ENCODE measurements at regions not wholly inside any gene's neighbourhood (a gene's known extent, or its start where the extent isn't known, plus 50 kb on each side); places are given as distances from the start of the nearest gene placed in this dataset.
"Not testable (repeated sequence)": the region's sequence is repeated elsewhere in the genome, so short reads cannot be mapped to it uniquely, and the experiment has no call there.

GRCh38 chr3:13192471-13193213 lies 119.4 kb upstream of the IQSEC1 start:
- DNase-seq, result no peak

GRCh38 chr3:13191016-13191415 lies 117.8 kb upstream of the IQSEC1 start:
- no peak for DNase-seq

GRCh38 chr3:13190378-13190765 lies 117.1 kb upstream of the IQSEC1 start:
- no peak for DNase-seq

- peak; percentile 51 for DNase-seq
Observed at GRCh38 chr3:13189639-13190377, 116.6 kb upstream of the IQSEC1 start.

- no peak for DNase-seq
Observed at GRCh38 chr3:13188975-13189374, 115.7 kb upstream of the IQSEC1 start.

- no peak for DNase-seq
Observed at GRCh38 chr3:13188181-13188779, 115.1 kb upstream of the IQSEC1 start.

GRCh38 chr3:13187593-13187992 lies 114.4 kb upstream of the IQSEC1 start:
- DNase-seq, result no peak

- DNase-seq, result no peak
Observed at GRCh38 chr3:13186435-13186815, 113.2 kb upstream of the IQSEC1 start.

GRCh38 chr3:13185737-13186434 lies 112.7 kb upstream of the IQSEC1 start:
- DNase-seq, result no peak

GRCh38 chr3:13179582-13180210 lies 106.5 kb upstream of the IQSEC1 start:
- not testable (repeated sequence) for DNase-seq

- DNase-seq, result no peak
Observed at GRCh38 chr3:13179181-13179580, 106.0 kb upstream of the IQSEC1 start.

GRCh38 chr3:13178107-13178506 lies 104.9 kb upstream of the IQSEC1 start:
- DNase-seq, result no peak

- no peak for DNase-seq
Observed at GRCh38 chr3:13177641-13178040, 104.4 kb upstream of the IQSEC1 start.

GRCh38 chr3:13177236-13177635 lies 104.0 kb upstream of the IQSEC1 start:
- DNase-seq, result no peak

- no peak for DNase-seq
Observed at GRCh38 chr3:13176445-13176844, 103.2 kb upstream of the IQSEC1 start.

- DNase-seq, result no peak
Observed at GRCh38 chr3:13174803-13175135, 101.5 kb upstream of the IQSEC1 start.

GRCh38 chr3:13174011-13174802 lies 101.0 kb upstream of the IQSEC1 start:
- DNase-seq, result no peak

- no peak for DNase-seq
Observed at GRCh38 chr3:13173186-13173585, 100.0 kb upstream of the IQSEC1 start.

- no peak for DNase-seq
Observed at GRCh38 chr3:13172644-13173013, 99.4 kb upstream of the IQSEC1 start.

- DNase-seq, result no peak
Observed at GRCh38 chr3:13171704-13172643, 98.7 kb upstream of the IQSEC1 start.

- no peak for DNase-seq
Observed at GRCh38 chr3:13170317-13170716, 97.1 kb upstream of the IQSEC1 start.

Measured in activated CD4-positive, alpha-beta T cell treated with anti-CD3 and anti-CD28 coated beads, Interleukin-2, Interleukin-6, amounts not matched to agents 100 ng/mL and 50 ng/mL, durations not matched to agents 16 hours and 8 hours (primary cell).